ENCODE measurements at regions not wholly inside any gene's neighbourhood (a gene's known extent, or its start where the extent isn't known, plus 50 kb on each side); places are given as distances from the start of the nearest gene placed in this dataset.

- no peak for TF ChIP-seq POLR2A (IDR thresholded peaks at IDR 0.05; ENCODE audit: extremely low read depth, insufficient read length)
- no peak for TF ChIP-seq CTCF (IDR thresholded peaks at IDR 0.05; ENCODE audit: low read depth, low read length)
- no peak for TF ChIP-seq MAX (IDR thresholded peaks at IDR 0.05; ENCODE audit: low read depth, low read length)
Measured at GRCh38 chr6:4351520-4352321, 216.3 kb upstream of the ECI2 start.
